ENCODE measurements at regions not wholly inside any gene's neighbourhood (a gene's known extent, or its start where the extent isn't known, plus 50 kb on each side); places are given as distances from the start of the nearest gene placed in this dataset.

DNA sequence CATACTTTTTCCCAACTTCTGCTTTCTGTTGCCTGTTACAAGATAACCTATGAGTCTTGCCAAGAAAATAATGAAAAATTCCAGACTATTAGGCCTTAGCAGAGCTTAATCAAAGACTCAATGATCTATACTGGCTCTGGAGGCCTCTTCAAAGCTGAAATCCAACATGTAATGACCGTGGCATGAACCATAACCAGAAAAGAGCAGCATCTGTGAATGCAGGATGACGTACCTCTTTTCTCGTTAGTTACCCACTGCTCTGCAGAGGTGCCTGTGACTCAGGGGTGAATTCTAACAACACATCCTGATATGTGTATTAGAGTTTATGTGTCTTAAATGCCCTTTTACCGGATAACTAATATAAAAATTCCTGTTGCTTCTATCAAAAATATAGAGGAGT lies 645.4 kb downstream of the PRELID2 start:
- DNase-seq (ENCODE audit: low spot score) = no peak

DNA sequence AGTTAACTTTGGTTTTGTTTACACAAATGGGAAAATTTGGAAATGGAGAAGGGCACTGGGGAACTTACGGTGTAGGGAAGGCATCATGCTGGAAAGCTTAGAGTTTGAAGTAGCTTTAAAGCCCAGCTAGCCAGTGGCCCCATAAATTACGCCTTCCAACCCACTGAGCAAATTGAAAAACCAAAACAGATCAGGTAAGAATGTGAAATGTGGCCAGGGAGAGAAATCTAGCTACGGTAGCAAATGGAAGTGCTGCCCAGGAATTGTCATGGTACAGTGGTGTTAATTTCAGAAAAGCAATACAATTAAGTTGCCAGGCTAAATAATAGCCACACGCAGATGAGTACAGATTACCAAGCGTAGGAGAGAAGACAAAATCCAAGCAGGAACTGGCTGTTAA lies 654.8 kb downstream of the PRELID2 start:
- no peak for DNase-seq (ENCODE audit: low spot score)

DNA sequence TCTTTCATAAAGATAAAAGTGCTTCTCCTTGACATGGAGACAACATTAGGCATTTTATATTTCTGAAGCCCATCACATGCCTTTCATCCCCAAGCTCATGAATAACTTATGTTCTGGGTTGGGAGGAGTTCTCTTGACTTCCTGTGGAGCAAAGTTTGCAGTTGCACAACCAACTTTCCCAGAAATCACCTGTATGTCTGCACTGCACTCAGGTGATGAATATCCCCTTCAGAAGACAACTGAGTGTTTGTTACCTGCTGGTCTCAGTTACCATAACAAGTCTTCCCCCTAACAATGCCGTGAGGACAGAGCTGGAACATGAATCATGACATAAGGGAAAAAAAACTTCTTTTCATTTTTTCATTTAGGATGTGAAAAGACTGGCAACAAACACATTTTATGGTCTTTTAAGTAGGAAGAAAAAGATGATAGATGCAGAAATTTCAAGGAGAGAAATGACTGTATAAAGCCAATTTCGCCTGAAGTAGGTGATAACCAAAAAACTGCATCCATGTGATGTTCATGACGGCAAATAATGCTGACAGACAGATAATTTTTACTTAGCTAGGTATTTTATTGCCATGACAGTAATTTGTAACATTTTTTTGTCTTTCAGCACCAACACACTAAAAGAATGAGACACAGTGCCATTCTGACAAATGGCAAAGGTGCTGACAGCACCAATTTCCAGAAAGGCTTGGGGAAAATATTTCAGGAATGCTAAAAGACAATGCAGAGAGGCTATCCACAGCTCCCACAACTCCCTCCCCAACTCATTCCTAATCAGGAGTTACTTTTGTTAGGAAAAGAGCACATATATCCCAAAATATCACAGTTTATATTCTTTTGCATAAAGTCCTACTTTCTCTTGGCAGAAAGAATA lies 656.3 kb downstream of the PRELID2 start:
- no peak for DNase-seq (ENCODE audit: low spot score)

DNA sequence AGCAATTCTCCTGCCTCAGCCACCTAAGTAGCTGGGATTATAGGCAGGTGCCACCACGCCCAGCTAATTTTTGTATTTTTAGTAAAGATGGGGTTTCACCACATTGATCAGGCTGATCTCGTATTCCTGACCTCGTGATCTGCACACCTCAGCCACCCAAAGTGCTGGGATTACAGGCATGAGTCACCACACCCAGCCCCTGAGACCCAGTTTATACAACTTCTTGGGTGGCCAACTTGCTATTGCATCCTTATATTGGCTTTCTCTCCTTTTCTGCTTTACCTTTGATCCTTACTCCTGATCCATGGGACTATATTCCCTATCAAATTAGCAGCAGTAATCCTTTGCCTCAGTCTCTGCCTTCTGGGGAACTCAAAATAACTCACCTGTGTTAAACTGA lies 659.1 kb downstream of the PRELID2 start:
- no peak for DNase-seq (ENCODE audit: low spot score)

DNA sequence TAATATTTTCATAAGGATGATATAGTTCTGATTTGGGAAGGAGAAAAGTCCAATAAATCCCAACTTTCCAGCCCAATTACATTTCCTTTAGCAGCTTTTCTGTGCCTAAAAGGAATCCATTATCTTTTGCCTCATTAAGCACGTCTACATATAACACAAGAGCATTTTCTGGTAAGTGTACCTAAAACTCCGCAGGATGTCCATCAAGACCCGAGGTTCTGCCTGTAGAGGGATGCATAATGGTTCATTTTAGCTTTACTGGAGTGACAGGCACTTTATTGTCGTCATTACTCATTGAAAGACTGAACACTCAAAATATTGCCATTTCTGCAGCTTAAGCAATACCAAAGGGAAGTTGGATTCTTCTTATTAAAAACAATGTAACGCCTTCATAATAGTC lies 669.0 kb downstream of the PRELID2 start:
- no peak for DNase-seq (ENCODE audit: low spot score)

DNA sequence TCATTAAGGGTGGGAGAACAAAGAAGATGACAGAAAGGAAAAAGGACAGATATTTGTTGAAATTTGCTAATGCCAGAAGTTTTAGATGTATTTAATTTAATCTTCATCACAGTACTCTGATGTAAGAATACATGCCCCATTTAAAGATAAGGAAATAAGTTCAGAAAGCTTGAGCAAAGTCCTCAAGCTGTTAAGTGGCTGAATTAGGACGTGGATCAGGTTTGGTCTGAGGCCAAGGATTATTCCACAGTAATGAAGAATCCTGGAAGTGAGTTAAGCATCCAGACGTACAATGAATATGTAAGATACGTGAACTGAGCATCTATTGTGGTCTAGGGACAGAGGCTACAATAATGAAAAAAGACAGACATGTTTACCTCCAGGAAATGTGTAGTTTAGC lies 671.3 kb downstream of the PRELID2 start:
- DNase-seq (ENCODE audit: low spot score) = no peak

DNA sequence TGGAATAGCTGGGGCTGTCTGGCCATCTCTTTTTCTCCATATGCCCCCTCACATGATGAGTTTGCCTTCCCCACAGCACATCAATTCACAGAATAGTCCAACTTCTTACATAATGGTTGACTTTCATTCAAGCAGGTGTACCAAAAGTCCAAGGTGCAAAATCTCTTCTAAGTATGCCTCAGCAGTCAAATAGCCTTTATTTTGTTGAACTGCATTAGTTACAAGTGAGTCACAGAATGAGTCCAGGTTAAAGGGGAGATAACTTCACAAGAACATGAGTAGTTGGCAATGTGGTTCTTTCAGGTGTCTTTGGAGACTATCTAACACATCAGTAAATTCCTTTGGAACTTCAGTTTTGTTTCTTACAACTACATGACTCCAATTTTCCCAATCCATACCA lies 672.5 kb downstream of the PRELID2 start:
- no peak for DNase-seq (ENCODE audit: low spot score)

DNA sequence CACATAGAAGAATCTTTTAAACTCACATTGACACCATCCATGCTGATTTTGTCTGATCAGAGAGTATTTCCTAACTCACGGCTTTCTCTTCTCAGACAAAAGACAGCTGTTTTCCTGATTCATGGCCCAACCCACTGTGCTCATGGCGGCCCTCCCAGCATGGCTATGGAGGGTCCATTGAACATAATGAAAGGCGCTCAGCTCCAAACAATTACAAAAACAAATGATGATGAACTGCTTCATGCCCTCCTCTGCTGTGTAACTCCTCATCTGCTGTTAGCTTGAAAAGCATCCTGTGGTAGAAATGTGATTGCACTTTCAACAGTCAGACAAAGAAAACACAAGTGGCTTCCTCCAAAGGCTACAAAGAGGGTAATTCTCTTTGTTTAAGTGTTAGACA lies 673.8 kb downstream of the PRELID2 start:
- DNase-seq (ENCODE audit: low spot score) = no peak

DNA sequence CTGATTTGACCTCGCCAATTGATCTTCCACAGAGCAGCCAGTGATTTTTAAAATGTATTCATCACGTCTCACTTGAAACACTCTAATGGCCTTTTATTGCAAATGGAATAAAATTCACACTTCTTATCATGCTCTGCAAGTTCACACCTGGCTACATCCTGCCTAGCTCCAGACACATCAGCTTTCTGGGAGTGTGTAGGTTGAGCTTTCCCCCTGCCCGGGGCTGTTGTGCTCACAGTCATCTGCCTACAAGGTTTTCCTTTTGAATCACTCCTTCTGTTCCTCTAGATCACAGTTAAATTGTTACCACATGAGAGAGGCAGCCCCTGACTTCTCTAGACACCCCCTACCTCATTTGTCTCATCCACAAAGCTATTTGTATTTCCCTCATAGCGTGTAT lies 674.5 kb downstream of the PRELID2 start:
- DNase-seq (ENCODE audit: low spot score) = no peak

DNA sequence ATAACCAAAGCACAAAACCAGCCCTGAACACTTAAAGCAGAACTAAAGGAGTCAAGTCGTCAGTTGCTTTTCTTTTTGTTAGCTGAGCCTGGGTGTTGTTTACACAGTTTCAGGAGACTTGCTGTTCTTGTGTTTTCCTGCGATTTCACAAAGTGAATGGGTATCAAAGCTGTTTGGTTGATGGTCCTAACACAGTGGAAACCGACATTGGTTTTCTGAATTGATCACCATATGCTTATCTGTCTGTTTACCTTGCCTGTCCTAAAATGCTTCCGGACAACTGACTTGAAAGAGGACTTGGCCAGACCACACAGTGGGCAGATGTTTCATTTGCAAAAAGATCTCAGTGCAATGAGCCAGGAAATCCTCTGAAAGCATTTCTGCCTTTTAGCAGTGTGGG lies 676.4 kb downstream of the PRELID2 start:
- no peak for DNase-seq (ENCODE audit: low spot score)

DNA sequence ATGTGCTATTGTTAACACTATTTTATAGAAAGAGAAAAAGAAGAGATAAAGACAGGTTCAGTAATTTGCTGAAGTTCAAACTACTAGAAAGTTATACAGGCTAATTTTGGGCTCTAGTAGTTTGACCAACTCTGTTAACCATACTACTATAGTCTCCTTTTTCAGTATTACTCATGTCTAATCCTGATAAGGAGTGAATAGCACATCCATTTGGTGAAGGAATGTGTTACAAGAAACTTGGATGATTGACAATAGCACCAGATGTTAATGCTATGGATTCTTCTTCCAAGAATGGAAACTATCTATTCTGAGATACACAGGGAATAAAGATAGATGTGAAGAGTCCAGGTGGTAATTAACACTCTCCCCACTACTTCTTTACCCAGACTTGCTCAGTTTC lies 677.3 kb downstream of the PRELID2 start:
- no peak for DNase-seq (ENCODE audit: low spot score)

DNA sequence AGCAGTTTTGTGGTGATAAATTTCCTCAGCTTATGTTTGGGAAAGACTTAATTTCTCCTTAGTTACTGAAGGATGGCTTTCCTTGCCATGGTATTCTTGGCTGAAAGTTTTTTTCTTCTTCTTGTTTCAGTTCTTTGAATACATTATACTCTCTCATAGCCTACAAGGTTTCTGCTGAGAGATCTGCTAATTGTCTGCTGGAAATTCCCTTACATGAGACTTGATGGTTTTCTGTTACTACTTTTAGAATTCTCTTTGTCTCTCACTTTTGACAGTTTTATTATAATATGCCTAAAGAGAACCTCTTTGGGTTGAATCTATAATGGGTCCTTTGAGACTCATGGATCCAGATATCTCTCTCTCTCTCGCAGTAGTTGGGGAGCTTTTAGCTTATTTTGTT lies 693.6 kb downstream of the PRELID2 start:
- no peak for DNase-seq (ENCODE audit: low spot score)

DNA sequence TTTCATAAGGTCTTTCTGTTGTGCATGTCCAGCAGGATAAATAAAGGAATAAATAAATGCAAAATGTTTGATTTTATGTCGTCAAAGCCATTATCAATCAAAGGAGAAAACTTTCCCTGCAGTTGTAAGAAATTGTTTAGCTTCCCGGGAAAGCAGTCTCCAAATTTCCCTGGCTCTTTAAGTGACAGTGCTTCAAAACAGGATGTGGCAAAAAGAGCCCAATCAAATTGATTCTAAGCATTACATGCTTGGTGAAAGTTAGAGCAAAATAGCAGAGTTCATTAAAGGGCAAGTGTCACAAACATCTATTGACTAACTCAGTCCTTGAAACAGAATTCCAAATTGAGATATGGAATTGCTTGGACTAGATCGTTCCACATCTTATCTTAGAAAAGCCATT lies 704.1 kb downstream of the PRELID2 start:
- DNase-seq (ENCODE audit: low spot score) = no peak

DNA sequence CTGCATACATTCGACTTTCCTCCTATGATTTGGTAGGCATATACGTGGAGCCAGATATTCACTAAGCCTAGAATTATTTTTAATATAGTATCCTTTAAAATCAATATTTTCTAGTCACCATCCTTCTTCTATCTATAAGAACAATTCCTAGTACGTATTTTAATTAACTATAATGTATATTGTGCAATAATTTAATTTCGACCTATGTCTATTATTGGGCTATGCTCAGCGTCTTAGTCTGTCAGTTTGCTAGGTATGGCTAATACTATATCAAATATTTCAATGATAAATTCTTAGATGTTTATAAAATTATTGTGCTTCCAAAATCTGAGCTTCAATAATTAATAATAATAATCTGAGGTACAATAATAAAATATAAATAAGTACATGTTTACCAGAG lies 705.3 kb downstream of the PRELID2 start:
- DNase-seq (ENCODE audit: low spot score) = no peak

DNA sequence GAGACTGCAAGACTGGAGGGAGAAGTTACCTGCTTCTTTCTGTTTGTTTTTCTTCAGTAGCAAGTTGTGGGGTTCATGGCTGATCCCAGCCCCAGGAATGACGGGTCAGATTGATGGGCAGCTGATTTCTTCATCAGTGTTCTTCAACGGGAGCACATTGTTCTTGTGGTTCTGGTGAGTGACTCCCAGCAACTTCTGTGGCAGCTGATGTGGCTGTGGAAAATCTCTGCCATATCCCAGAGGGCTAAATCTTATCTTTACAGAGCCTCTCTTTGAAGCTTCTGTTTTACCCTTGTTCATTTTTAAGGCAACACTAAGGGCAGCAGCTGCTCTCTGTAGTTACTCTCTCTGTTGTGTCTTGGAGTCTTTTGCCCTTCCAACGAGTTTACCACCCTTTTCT lies 710.3 kb downstream of the PRELID2 start:
- DNase-seq (ENCODE audit: low spot score) = no peak

DNA sequence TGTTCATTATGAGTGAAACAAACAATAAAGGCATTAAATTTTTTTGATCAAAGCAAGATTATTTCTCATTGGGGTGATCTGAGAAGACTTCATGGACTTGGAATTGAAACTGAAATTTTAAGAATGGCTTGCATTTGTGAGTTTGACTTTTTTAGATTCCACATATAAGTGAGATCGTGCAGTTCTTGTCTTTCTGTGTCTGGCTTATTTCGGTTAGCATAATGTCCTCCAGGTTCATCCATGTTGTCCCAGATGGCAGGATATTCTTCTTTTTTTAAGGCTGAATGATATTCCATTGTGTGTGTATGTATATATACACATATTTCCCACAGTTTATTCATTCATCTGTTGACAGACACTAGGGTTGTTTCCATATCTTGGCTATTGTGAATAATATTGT lies 716.5 kb downstream of the PRELID2 start:
- DNase-seq (ENCODE audit: low spot score) = no peak

DNA sequence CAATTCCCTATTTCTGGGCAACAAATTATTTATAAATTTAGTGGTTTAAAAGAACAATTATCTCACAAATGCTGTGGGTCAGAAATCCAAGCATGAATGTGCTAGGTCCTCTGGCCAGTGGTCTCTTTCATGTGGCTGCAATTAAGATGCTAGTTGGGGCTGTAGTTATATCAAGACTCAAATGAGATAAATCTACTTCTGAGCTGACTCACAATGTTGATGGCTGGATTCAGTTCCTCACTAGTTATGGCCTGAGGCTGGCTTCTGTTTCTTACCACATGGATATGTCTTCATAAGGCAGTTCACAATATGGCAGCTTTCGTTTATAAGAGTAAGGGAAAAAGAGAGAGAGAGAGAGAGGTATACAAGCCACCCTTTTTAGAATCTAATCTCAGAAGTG lies 717.0 kb downstream of the PRELID2 start:
- no peak for DNase-seq (ENCODE audit: low spot score)

DNA sequence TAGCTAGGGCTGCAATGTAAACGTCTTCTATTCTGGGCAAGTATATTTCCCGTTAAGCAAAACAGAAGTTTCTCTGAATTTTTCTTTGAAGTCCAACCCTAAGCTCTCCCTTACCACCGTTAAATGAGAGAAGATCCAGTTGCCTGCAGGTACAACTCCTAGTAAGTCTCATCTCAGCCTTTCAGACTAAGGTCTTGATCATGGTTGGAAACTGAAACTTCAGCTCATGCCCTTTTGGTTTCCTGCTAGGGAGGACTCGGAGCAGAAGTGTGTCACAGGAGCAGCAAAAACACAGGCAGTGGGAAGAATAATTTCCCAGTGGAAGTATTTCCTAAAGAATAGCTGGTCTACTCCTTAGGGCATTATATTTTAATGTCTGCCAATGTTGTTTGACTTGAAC lies 717.9 kb downstream of the PRELID2 start:
- no peak for DNase-seq (ENCODE audit: low spot score)

DNA sequence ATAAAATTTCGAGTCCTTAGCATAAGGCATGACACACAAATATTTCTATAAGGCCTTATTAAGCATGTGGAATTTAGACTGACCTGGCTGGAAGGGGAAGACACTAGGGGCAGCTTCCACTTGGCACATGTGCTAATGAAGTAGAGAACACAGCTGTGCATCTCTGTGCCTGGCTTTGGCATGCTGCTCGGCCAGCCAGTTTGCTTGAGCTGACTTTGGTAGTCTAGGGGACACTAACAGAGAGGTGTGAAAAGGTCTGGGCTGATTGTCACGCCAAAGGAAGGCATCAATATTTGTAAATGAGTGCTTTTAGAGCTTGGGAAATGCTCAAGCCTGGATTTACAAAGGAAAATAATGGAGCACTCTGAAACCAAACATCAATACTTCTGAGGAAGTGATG lies 723.7 kb downstream of the PRELID2 start:
- DNase-seq (ENCODE audit: low spot score) = no peak

DNA sequence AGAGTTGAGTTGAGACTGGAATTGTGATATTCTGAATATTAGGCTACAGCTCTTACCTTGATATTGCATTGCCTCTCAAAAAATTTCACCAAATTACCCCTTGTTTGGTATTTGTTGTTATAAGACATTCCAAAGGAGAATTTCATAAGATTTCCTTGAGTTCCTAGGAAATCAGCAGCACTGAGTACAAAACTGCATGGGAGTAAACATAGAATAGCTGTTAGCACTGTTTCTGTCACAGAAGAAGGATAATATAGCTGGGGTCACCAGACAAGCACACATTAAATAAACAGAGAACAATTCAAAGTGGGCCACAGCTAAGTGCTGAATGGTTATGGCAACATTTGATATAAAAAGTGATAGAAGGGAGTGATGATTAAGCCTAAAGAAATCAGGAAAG lies 724.3 kb downstream of the PRELID2 start:
- DNase-seq (ENCODE audit: low spot score) = no peak

DNA sequence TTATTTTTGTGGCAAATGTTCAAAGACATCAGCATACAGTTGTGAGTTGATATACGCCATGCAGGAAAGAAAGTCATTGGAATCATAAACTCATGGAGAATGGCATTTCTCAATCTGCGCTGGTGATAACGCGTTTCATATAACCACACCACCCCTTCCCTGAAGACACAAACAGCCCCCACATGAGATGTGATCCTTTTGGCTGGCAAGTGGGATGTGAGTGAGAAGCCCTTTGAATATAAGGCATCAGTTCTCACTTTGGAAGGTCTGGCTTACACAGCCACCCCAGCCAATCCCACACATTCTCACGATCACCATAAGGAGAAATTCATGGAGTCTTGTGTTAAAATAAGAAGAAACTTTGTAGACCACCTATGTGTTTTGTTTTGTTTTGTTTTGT lies 725.0 kb downstream of the PRELID2 start:
- DNase-seq (ENCODE audit: low spot score) = no peak

DNA sequence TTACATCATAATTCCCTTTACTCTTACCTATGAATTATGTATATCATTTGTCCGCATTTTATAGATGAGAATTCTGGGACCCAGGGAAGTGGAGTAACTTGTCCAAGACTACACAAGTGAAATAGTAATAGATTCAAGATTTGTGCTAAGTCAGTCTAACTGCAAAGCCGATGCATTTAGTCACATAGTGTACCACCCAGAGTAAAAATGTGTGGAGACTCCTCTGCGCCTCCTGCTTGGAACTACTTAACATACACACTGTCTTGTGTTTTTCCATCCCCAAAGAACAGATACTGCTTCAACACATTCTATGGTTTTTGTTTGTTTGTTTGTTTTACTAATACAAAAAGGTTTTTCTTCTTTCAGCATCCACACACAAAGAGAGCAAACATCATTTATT lies 729.8 kb downstream of the PRELID2 start:
- DNase-seq (ENCODE audit: low spot score) = no peak

DNA sequence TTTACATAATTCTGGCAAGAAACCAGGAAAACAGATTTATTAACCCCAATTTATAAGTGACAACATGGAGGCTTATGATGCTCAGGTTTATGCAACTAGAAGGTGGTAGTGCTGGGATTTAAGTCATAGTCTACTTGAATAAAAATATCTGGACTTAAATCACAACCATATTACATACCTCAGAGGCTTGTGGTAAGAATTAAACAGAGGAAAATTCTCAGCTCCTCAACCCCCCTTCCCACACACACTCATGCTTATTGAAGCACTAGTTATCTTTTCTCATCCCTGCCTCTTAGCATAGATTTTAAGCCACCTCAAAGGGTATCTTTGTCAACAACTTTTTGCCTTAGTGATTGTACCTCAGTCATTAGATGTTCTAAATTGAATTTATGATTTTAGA lies 731.0 kb downstream of the PRELID2 start:
- DNase-seq (ENCODE audit: low spot score) = no peak

DNA sequence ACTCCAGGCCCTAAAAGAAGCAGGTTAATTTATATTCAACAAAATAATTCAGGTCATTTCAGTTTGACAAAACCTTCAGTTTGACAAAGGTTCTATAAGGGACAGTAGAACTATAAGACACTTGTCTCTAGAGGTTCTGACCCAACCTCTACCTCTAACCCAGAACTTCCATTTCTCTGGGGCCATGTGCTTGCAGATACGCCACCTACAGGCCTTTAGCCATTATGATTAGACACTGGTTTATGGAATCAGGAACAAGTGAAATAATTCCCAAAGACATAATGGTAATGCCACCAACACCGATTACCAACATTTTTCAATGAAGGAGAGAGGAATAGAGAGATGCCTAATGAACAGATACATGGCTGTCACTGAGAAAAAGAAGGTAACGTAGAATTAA lies 733.9 kb downstream of the PRELID2 start:
- no peak for DNase-seq (ENCODE audit: low spot score)

All from HuH-7.5 (cell line).